ENCODE measurements at regions not wholly inside any gene's neighbourhood (a gene's known extent, or its start where the extent isn't known, plus 50 kb on each side); places are given as distances from the start of the nearest gene placed in this dataset.

DNA sequence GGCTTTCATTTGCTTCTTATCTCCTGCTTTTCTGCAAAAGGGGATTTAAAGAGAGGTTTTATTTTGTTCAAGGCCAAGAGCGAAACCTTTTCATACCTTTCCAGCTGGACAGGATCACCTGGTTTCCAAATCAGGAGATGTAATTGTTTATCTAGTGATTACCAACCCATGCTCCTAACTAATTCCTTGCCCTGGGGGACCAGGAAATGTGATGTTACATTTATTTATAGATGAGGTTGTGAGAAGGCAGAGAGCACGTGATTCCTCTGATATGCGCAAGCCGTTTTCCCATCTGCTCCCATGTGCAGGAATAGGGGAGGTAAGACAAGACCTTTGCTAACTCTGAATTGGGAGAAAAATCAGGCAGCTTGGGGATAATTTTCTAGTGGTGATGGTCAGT lies 507.2 kb upstream of the LARGE1 start:
- TF ChIP-seq POLR2A (IDR thresholded peaks at IDR 0.05; ENCODE audit: low read depth, low read length) (no peak), TAF1 (IDR thresholded peaks at IDR 0.05; ENCODE audit: borderline replicate concordance, low read depth, low read length) (no peak), POLR2AphosphoS5 (IDR thresholded peaks at IDR 0.05; ENCODE audit: low read depth, low read length) (no peak)

All from GM12892 (cell line).